Activated T-cell treated with anti-CD3 and anti-CD28 coated beads, Interleukin-2, amount 50 U/mL, for 4 hours (primary cell): ENCODE measurements at regions not wholly inside any gene's neighbourhood (a gene's known extent, or its start where the extent isn't known, plus 50 kb on each side); places are given as distances from the start of the nearest gene placed in this dataset.

ENCODE experiments used
- ATAC-seq, 2 donors: fragments of 200-7000 bp; cut with Tn5 transposase; one replicate each; pipeline ENCODE4 v1.10.0; 2021
- DNase-seq: peaks from one replicate; pipeline ENCODE4 v3.0.0-alpha.2; 2020
- H3K27me3 Mint-ChIP-seq: one replicate; pipeline ENCODE4 v1.8.0; 2021; ENCODE audit warnings: low read depth, mixed read lengths
- H3K36me3 Mint-ChIP-seq: one replicate; pipeline ENCODE4 v1.8.0; 2022; ENCODE audit warnings: mixed read lengths; ENCODE audit not compliant: insufficient read depth
- H3K4me1 Mint-ChIP-seq: one replicate; pipeline ENCODE4 v1.8.0; 2021; ENCODE audit warnings: low read depth, mixed read lengths
- H3K4me3 Mint-ChIP-seq: one replicate; pipeline ENCODE4 v1.8.0; 2021; ENCODE audit warnings: mild to moderate bottlenecking, moderate library complexity, mixed read lengths
- H3K9me3 Mint-ChIP-seq: one replicate; pipeline ENCODE4 v1.8.0; 2021; ENCODE audit warnings: mixed read lengths

- no peak overlapping the region for H3K4me3 Mint-ChIP-seq
- H3K27me3 Mint-ChIP-seq: no peaks in the 10 kb centered on the region
- no peaks in the 10 kb centered on the region for H3K36me3 Mint-ChIP-seq
- ATAC-seq (no peak), DNase-seq (no peak)
- peaks cover 27% of the 10 kb centered on the region for H3K4me1 Mint-ChIP-seq
- H3K9me3 Mint-ChIP-seq: peaks cover 6% of the 10 kb centered on the region
Observed at GRCh38 chr12:93243382-93243688, 134.4 kb upstream of the NUDT4 start.

GRCh38 chr12:93243689-93244513, 133.8 kb upstream of the NUDT4 start:
- ATAC-seq (peak in 1 of 2 donors; percentile 20), DNase-seq (no peak)
- no peaks in the 10 kb centered on the region for H3K36me3 Mint-ChIP-seq
- H3K27me3 Mint-ChIP-seq: no peaks in the 10 kb centered on the region
- peaks cover 27% of the 10 kb centered on the region for H3K4me1 Mint-ChIP-seq
- peaks cover 6% of the 10 kb centered on the region for H3K9me3 Mint-ChIP-seq
- H3K4me3 Mint-ChIP-seq: no peak overlapping the region

GRCh38 chr12:93244514-93245077, 133.1 kb upstream of the NUDT4 start:
- no peak for DNase-seq
- Mint-ChIP-seq H3K4me3 (peak overlapping the region; percentile 17), H3K27me3 (no peaks in the 10 kb centered on the region), H3K36me3 (no peaks in the 10 kb centered on the region), H3K9me3 (peaks cover 4% of the 10 kb centered on the region), H3K4me1 (peaks cover 34% of the 10 kb centered on the region)
- peak; percentile 72 to 81 for ATAC-seq

GRCh38 chr12:93245543-93245942, 132.2 kb upstream of the NUDT4 start:
- no peak overlapping the region for H3K4me3 Mint-ChIP-seq
- no peaks in the 10 kb centered on the region for H3K36me3 Mint-ChIP-seq
- H3K4me1 Mint-ChIP-seq: peaks cover 37% of the 10 kb centered on the region
- DNase-seq (no peak), ATAC-seq (peak; percentile 51 to 56)
- no peaks in the 10 kb centered on the region for H3K27me3 Mint-ChIP-seq
- H3K9me3 Mint-ChIP-seq: no peaks in the 10 kb centered on the region

DNA sequence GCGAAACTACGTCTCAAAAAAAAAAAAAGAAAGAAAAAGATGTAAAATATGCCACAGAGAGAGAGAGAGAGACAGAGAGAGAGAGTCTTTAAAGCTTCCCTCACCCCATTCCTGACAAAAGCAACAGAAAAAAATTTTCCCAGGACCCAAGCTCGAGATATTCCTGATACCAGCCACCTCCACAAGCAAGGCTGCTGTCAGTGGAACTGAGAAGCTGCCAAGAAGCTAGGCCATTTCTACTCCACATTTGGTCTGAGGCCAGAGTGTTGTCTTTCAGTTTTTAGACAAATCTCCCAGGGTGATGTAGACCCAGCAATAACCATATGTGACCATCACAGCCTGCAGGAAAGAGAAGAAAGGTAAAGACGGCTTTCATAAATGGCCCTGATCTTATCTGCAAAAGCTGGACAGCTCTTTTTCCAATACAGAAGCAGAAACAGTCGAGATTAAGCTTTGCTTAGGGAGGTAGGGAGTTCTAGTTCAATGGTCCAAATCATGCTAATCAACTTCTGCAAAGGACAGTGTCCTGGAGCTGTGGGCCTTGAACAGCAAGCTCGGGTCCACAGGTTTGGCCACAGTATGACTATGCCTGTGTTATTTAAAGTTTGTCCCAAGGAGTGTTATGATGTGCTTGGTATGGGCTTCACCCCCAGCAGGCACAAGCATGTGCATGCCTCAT, 130.3 kb upstream of the NUDT4 start:
- no peaks in the 10 kb centered on the region for H3K27me3 Mint-ChIP-seq
- peaks cover 37% of the 10 kb centered on the region for H3K4me1 Mint-ChIP-seq
- no peaks in the 10 kb centered on the region for H3K9me3 Mint-ChIP-seq
- H3K36me3 Mint-ChIP-seq: no peaks in the 10 kb centered on the region
- ATAC-seq (no peak), DNase-seq (no peak)
- H3K4me3 Mint-ChIP-seq: no peak overlapping the region

DNA sequence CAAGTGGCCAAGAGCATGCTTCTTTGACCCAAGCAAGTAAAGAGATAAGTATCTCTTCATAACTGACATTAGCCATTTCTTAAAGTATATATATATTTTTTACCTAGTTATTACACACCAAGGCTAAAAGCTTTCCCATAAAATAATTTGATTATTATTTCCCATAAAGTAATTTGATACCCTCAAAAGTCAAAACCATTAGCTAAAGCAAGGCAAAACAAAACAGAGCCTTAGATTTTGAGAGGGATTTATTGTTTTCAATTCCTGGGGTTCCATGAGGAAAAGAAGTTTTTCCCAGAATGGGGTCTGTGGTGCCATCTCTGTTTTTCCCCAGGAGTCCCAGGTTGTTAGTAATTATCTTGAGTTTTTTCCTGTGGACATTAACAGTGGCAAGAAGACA, 125.5 kb upstream of the NUDT4 start:
- DNase-seq (no peak), ATAC-seq (no peak)
- Mint-ChIP-seq H3K36me3 (peaks cover 4% of the 10 kb centered on the region), H3K4me1 (peaks cover 10% of the 10 kb centered on the region), H3K9me3 (peaks cover 17% of the 10 kb centered on the region), H3K27me3 (no peaks in the 10 kb centered on the region), H3K4me3 (no peak overlapping the region)

GRCh38 chr12:93254911-93255310, 122.8 kb upstream of the NUDT4 start:
- Mint-ChIP-seq H3K36me3 (peaks cover 4% of the 10 kb centered on the region), H3K4me1 (peaks cover under 1% of the 10 kb centered on the region), H3K4me3 (no peak overlapping the region), H3K27me3 (no peaks in the 10 kb centered on the region), H3K9me3 (peaks cover 17% of the 10 kb centered on the region)
- ATAC-seq: no peak
- no peak for DNase-seq

- peaks cover 17% of the 10 kb centered on the region for H3K9me3 Mint-ChIP-seq
- no peaks in the 10 kb centered on the region for H3K27me3 Mint-ChIP-seq
- no peak for ATAC-seq
- H3K4me1 Mint-ChIP-seq: no peaks in the 10 kb centered on the region
- DNase-seq: no peak
- H3K36me3 Mint-ChIP-seq: peaks cover 4% of the 10 kb centered on the region
- H3K4me3 Mint-ChIP-seq: no peak overlapping the region
Observed at GRCh38 chr12:93256256-93256969, 121.3 kb upstream of the NUDT4 start.

- Mint-ChIP-seq H3K27me3 (peaks cover 2% of the 10 kb centered on the region), H3K9me3 (no peaks in the 10 kb centered on the region), H3K4me3 (no peak overlapping the region), H3K4me1 (no peaks in the 10 kb centered on the region), H3K36me3 (no peaks in the 10 kb centered on the region)
- no peak for ATAC-seq
- no peak for DNase-seq
Observed at GRCh38 chr12:93261505-93262094, 116.1 kb upstream of the NUDT4 start.

GRCh38 chr12:93272997-93273396, 104.7 kb upstream of the NUDT4 start:
- no peaks in the 10 kb centered on the region for H3K9me3 Mint-ChIP-seq

GRCh38 chr12:93273834-93274564, 103.7 kb upstream of the NUDT4 start:
- DNase-seq (no peak), ATAC-seq (no peak)
- Mint-ChIP-seq H3K27me3 (no peaks in the 10 kb centered on the region), H3K4me3 (no peak overlapping the region), H3K4me1 (peaks cover 4% of the 10 kb centered on the region), H3K36me3 (no peaks in the 10 kb centered on the region), H3K9me3 (no peaks in the 10 kb centered on the region)

More at GRCh38 chr12:93272997-93273396, 104.7 kb upstream of the NUDT4 start:
- ATAC-seq: no peak
- Mint-ChIP-seq H3K4me1 (peaks cover 4% of the 10 kb centered on the region), H3K27me3 (no peaks in the 10 kb centered on the region), H3K36me3 (no peaks in the 10 kb centered on the region), H3K4me3 (no peak overlapping the region)
- DNase-seq: no peak

GRCh38 chr12:93274937-93275336, 102.8 kb upstream of the NUDT4 start:
- H3K9me3 Mint-ChIP-seq: no peaks in the 10 kb centered on the region
- DNase-seq: no peak
- H3K36me3 Mint-ChIP-seq: no peaks in the 10 kb centered on the region
- no peaks in the 10 kb centered on the region for H3K27me3 Mint-ChIP-seq
- no peak for ATAC-seq
- H3K4me3 Mint-ChIP-seq: no peak overlapping the region
- peaks cover 4% of the 10 kb centered on the region for H3K4me1 Mint-ChIP-seq

- Mint-ChIP-seq H3K4me3 (no peak overlapping the region), H3K4me1 (peaks cover 4% of the 10 kb centered on the region)
Observed at GRCh38 chr12:93275589-93275988, 102.1 kb upstream of the NUDT4 start.

More at GRCh38 chr12:93275589-93275988, 102.1 kb upstream of the NUDT4 start:
- H3K27me3 Mint-ChIP-seq: no peaks in the 10 kb centered on the region
- ATAC-seq (no peak), DNase-seq (no peak)
- no peaks in the 10 kb centered on the region for H3K9me3 Mint-ChIP-seq
- H3K36me3 Mint-ChIP-seq: no peaks in the 10 kb centered on the region
